CD8-positive, alpha-beta memory T cell (primary cell): ENCODE measurements at regions not wholly inside any gene's neighbourhood (a gene's known extent, or its start where the extent isn't known, plus 50 kb on each side); places are given as distances from the start of the nearest gene placed in this dataset.

Source experiments
- CTCF ChIA-PET: fragments of 350-600 bp; sonication (Branson Sonifier 250); formaldehyde crosslinking; loops from one replicate; lab custom pipeline; 2021; ENCODE audit warnings: antibody characterized with exemption; lab: Charles Lee
- POLR2A ChIA-PET: fragments of 350-600 bp; sonication (Branson Sonifier 250); formaldehyde crosslinking; loops from one replicate; lab custom pipeline; 2021; ENCODE audit warnings: antibody characterized with exemption; lab: Charles Lee
- DNase-seq, 5 donors: peaks; one replicate each; pipeline versions ENCODE4 v3.0.0 to v3.0.0-alpha.2; 2020 to 2022; ENCODE audit warnings: mixed read lengths in 1 of 5
- H3K27ac ChIP-seq: one replicate; pipeline ENCODE4 v1.7.0; 2013; ENCODE audit warnings: low read depth, mild to moderate bottlenecking, low read length, moderate library complexity
- H3K27me3 ChIP-seq: 2 replicates; pipeline ENCODE4 v1.7.0; 2013; ENCODE audit warnings: low read length, mild to moderate bottlenecking; ENCODE audit not compliant: insufficient read depth, poor library complexity, severe bottlenecking
- H3K36me3 ChIP-seq: 2 replicates; pipeline ENCODE4 v1.7.0; 2013; ENCODE audit warnings: mild to moderate bottlenecking, low read length, moderate library complexity; ENCODE audit not compliant: insufficient read depth
- H3K4me1 ChIP-seq: 2 replicates; pipeline ENCODE4 v1.7.0; 2013; ENCODE audit warnings: mild to moderate bottlenecking, low read length, moderate library complexity; ENCODE audit not compliant: insufficient read depth
- H3K4me3 ChIP-seq: 2 replicates; pipeline ENCODE4 v1.7.0; 2013; ENCODE audit warnings: mild to moderate bottlenecking, low read length
- H3K9me3 ChIP-seq: 2 replicates; pipeline ENCODE4 v1.7.0; 2013; ENCODE audit warnings: mild to moderate bottlenecking, low read length
- H3K27ac Mint-ChIP-seq, 8 donors: one replicate each; pipeline ENCODE4 v1.8.0; 2020 to 2021; ENCODE audit warnings: mixed read lengths in 8 of 8, mild to moderate bottlenecking in 6 of 8, inconsistent platforms in 3 of 8, moderate library complexity in 3 of 8
- H3K27me3 Mint-ChIP-seq, 2 donors: one replicate each; pipeline ENCODE4 v1.8.0; 2020 to 2021; ENCODE audit warnings: mixed read lengths in 2 of 2, mild to moderate bottlenecking in 1 of 2, moderate library complexity in 1 of 2
- H3K36me3 Mint-ChIP-seq, 3 donors: one replicate each; pipeline ENCODE4 v1.8.0; 2020 to 2021; ENCODE audit warnings: mixed read lengths in 3 of 3, inconsistent platforms in 1 of 3, mild to moderate bottlenecking in 1 of 3
- H3K4me1 Mint-ChIP-seq, 3 donors: one replicate each; pipeline ENCODE4 v1.8.0; 2020 to 2021; ENCODE audit warnings: mixed read lengths in 3 of 3, inconsistent platforms in 1 of 3, mild to moderate bottlenecking in 1 of 3
- H3K4me3 Mint-ChIP-seq, 7 donors: one replicate each; pipeline ENCODE4 v1.8.0; 2020 to 2021; ENCODE audit warnings: mixed read lengths in 7 of 7, mild to moderate bottlenecking in 6 of 7, moderate library complexity in 4 of 7, inconsistent platforms in 2 of 7
- H3K9me3 Mint-ChIP-seq, 5 donors: one replicate each; pipeline ENCODE4 v1.8.0; 2020 to 2022; ENCODE audit warnings: mixed read lengths in 5 of 5, mild to moderate bottlenecking in 3 of 5, moderate library complexity in 2 of 5, inconsistent platforms in 1 of 5

DNA sequence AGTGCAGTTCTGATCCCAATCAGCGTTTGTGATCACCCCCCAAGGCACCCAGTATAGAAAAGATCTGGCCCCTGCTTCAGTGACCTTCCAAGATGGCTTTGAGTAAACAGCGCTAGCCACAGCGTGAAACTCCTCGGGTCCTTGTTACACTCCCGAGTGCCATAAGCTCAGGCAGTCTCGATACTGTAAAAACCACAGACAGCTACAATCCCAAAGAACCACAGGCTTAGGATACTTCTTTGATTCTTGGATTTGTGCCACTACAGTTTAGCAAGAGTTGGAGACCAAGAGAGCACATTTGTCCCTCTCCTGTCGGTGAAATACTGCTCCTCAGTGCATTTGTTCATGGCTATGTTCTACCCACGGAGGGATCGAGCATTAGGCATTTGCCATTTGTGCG is 352.5 kb upstream of the ZNF521 start:
- Histone ChIP-seq H3K4me3 (no peak overlapping the region), H3K36me3 (no peaks in the 10 kb centered on the region), H3K9me3 (no peaks in the 10 kb centered on the region), H3K4me1 (no peaks in the 10 kb centered on the region), H3K27ac (no peak overlapping the region), H3K27me3 (no peaks in the 10 kb centered on the region)
- DNase-seq, result no peak
- ChIA-PET CTCF (no interaction called here), POLR2A (no interaction called here)
- Mint-ChIP-seq H3K27me3 (peaks cover 0 to 5% of the 10 kb centered on the region in 2 donors), H3K4me3 (no peak overlapping the region), H3K4me1 (no peaks in the 10 kb centered on the region), H3K27ac (no peak overlapping the region), H3K9me3 (no peaks in the 10 kb centered on the region), H3K36me3 (no peaks in the 10 kb centered on the region)

DNA sequence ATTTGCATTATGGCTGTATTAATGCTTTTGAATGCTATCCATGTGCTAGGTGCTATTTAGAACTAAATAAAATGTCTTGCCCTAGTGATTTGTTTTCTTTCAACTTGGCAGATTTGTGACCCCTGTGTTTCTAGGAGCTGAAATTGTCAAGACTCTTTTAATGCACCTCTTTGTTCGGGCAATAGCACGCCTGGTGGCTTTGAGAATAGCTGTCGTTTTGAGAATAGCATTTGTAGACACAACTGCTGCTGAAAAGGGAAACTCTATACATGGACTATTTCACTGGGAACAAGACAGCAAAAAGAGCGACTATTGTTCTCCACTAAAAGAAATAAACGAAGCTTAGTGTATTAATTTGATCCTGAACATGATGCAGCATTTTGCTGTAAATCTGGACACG is 352.1 kb upstream of the ZNF521 start:
- H3K4me3 ChIP-seq, result no peak overlapping the region
- H3K36me3 ChIP-seq, result no peaks in the 10 kb centered on the region
- ChIA-PET CTCF (no interaction called here), POLR2A (no interaction called here)
- no peaks in the 10 kb centered on the region for H3K9me3 ChIP-seq
- no peak overlapping the region for H3K27ac Mint-ChIP-seq
- no peak overlapping the region for H3K27ac ChIP-seq
- no peak for DNase-seq
- H3K4me1 Mint-ChIP-seq, result no peaks in the 10 kb centered on the region
- H3K27me3 Mint-ChIP-seq, result peaks cover 0 to 5% of the 10 kb centered on the region in 2 donors
- no peak overlapping the region for H3K4me3 Mint-ChIP-seq
- no peaks in the 10 kb centered on the region for H3K4me1 ChIP-seq
- no peaks in the 10 kb centered on the region for H3K36me3 Mint-ChIP-seq
- no peaks in the 10 kb centered on the region for H3K9me3 Mint-ChIP-seq
- H3K27me3 ChIP-seq, result no peaks in the 10 kb centered on the region

DNA sequence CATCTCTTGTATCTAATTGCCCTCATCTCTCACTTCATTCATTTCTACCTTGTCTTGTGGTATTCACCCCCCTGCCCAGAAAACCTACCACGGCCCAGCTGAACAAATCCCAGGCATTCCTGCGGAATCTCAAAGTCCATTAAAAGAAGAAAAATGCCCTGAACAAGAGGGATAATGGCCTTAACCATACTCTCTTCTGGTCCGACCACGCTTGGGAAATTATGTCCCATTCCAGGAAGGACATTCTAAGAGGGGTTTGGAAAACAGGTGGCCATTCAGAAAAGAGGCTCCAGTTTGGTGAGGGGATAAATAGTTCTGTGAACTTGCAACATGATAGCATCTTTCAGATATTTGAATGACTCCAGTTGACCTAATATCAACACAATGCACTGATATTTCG is 349.9 kb upstream of the ZNF521 start:
- H3K27me3 Mint-ChIP-seq, result peaks cover 0 to 3% of the 10 kb centered on the region in 2 donors
- H3K36me3 Mint-ChIP-seq, result no peaks in the 10 kb centered on the region
- DNase-seq, result no peak
- Histone ChIP-seq H3K9me3 (no peaks in the 10 kb centered on the region), H3K4me3 (no peak overlapping the region), H3K4me1 (no peaks in the 10 kb centered on the region), H3K27ac (no peak overlapping the region), H3K27me3 (no peaks in the 10 kb centered on the region), H3K36me3 (no peaks in the 10 kb centered on the region)
- no peak overlapping the region for H3K27ac Mint-ChIP-seq
- H3K4me1 Mint-ChIP-seq, result no peaks in the 10 kb centered on the region
- ChIA-PET POLR2A (no interaction called here), CTCF (no interaction called here)
- H3K9me3 Mint-ChIP-seq, result no peaks in the 10 kb centered on the region
- H3K4me3 Mint-ChIP-seq, result no peak overlapping the region

DNA sequence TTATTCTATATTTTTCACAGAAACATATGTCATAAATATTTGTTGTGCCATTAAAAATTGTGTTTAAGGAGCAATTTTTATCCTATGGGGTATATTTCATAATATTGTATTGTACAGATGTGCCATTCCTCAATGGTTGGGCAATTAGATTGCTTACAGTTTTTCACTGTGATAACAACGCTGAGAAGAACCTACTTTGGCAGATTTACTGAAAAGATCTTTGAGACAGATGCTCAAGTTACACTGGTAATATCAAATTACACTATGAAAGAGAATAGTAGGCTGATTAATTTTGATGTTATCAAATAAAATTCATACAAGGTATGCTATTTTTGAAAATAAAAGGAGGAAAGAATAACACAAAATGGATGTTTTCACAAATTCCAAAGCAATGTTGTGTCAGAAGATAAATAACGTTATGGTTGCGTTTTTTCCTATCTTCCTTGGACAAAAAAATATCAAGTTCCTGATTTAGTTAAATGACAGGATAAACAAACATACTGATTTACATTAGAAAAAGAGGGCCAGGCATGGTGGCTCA is 335.1 kb upstream of the ZNF521 start:
- H3K9me3 ChIP-seq, result no peaks in the 10 kb centered on the region
- H3K27ac ChIP-seq, result no peak overlapping the region
- H3K4me1 ChIP-seq, result no peaks in the 10 kb centered on the region
- no peak overlapping the region for H3K27ac Mint-ChIP-seq
- H3K9me3 Mint-ChIP-seq, result peaks cover 0 to 5% (median 0%) of the 10 kb centered on the region in 5 donors
- H3K27me3 ChIP-seq, result no peaks in the 10 kb centered on the region
- no peaks in the 10 kb centered on the region for H3K4me1 Mint-ChIP-seq
- no peaks in the 10 kb centered on the region for H3K27me3 Mint-ChIP-seq
- ChIA-PET CTCF (interaction anchor here (0.6 kb wide), 1 partner anchor 146 kb away, joined by 3 read pairs; no protein-coding TSS in a partner anchor), POLR2A (no interaction called here)
- H3K36me3 ChIP-seq, result no peaks in the 10 kb centered on the region
- no peaks in the 10 kb centered on the region for H3K36me3 Mint-ChIP-seq
- DNase-seq, result no peak
- H3K4me3 Mint-ChIP-seq, result no peak overlapping the region
- H3K4me3 ChIP-seq, result no peak overlapping the region

DNA sequence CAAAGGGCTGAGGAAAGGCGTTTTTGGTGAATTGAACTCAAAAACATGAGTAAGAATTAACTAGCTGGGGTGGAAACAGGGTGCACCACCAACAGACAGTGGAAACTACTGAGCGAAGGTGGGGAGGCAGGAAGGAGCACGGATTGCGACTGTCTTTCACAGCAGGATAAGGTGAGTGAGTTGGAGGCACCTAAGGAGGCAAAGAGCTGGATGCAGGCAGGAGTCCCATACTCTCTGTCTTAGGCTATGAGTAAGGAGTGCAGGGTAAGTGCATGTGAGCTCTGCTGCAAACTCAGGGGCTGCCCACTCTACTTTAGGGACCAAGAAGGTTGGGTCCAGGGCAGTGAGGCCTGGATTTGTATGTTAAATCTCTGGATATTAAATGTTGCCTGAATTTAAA is 333.1 kb upstream of the ZNF521 start:
- Histone ChIP-seq H3K27me3 (no peaks in the 10 kb centered on the region), H3K4me1 (no peaks in the 10 kb centered on the region), H3K9me3 (no peaks in the 10 kb centered on the region), H3K4me3 (no peak overlapping the region), H3K36me3 (no peaks in the 10 kb centered on the region), H3K27ac (no peak overlapping the region)
- Mint-ChIP-seq H3K4me3 (no peak overlapping the region), H3K27ac (no peak overlapping the region), H3K27me3 (no peaks in the 10 kb centered on the region), H3K4me1 (no peaks in the 10 kb centered on the region), H3K36me3 (no peaks in the 10 kb centered on the region), H3K9me3 (peaks cover 0 to 5% (median 0%) of the 10 kb centered on the region in 5 donors)
- DNase-seq, result no peak
- ChIA-PET POLR2A (no interaction called here), CTCF (no interaction called here)

DNA sequence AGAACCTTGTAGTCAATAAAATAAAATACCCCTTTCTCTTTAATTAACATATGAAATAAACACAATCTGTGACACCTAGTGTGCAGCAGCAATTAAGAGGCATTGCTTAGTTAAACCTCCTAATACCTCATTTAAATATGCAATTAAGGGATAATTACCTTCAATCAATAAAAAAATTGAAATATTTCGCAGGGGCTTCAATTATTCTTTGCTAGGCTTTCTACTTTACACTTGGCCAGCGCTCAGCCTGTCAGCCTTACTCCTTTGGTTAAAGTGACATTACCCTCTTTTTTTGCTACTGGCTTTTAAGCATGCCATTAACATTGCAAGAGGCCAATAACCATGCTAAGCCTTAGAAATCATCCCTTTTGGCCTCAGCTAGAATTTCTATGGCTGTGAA is 327.5 kb upstream of the ZNF521 start:
- DNase-seq, result no peak
- H3K36me3 Mint-ChIP-seq, result no peaks in the 10 kb centered on the region
- ChIA-PET POLR2A (no interaction called here), CTCF (no interaction called here)
- no peaks in the 10 kb centered on the region for H3K4me1 ChIP-seq
- no peaks in the 10 kb centered on the region for H3K27me3 Mint-ChIP-seq
- H3K9me3 ChIP-seq, result no peaks in the 10 kb centered on the region
- H3K36me3 ChIP-seq, result no peaks in the 10 kb centered on the region
- H3K9me3 Mint-ChIP-seq, result no peaks in the 10 kb centered on the region
- H3K4me3 Mint-ChIP-seq, result no peak overlapping the region
- no peaks in the 10 kb centered on the region for H3K4me1 Mint-ChIP-seq
- no peak overlapping the region for H3K4me3 ChIP-seq
- H3K27me3 ChIP-seq, result no peaks in the 10 kb centered on the region
- no peak overlapping the region for H3K27ac ChIP-seq
- no peak overlapping the region for H3K27ac Mint-ChIP-seq

DNA sequence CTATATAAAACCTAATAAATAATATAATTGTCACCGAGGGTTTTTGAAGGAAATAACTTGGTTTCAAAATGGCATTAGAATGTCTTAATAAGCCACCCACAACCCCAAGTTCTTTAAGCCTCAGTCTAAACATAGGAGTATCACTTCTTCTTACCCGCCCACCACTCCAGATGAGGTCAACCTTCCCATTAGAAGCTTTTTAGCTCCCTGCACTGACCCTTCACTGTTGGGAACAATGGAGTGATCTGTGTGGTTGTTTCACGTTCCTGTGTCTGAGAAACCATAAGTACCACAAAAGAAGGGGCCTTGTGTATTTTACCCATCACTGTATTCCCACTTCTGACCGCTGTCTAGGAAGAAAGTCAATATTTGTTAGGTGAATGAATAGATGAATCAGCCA is 326.3 kb upstream of the ZNF521 start:
- no peaks in the 10 kb centered on the region for H3K27me3 Mint-ChIP-seq
- POLR2A ChIA-PET, result no interaction called here
- H3K27ac Mint-ChIP-seq, result no peak overlapping the region
- Histone ChIP-seq H3K9me3 (no peaks in the 10 kb centered on the region), H3K36me3 (no peaks in the 10 kb centered on the region), H3K27me3 (no peaks in the 10 kb centered on the region), H3K4me1 (no peaks in the 10 kb centered on the region), H3K4me3 (no peak overlapping the region), H3K27ac (no peak overlapping the region)
- no peak for DNase-seq
- H3K9me3 Mint-ChIP-seq, result no peaks in the 10 kb centered on the region
- H3K36me3 Mint-ChIP-seq, result no peaks in the 10 kb centered on the region
- CTCF ChIA-PET, result no interaction called here
- no peaks in the 10 kb centered on the region for H3K4me1 Mint-ChIP-seq
- H3K4me3 Mint-ChIP-seq, result no peak overlapping the region

DNA sequence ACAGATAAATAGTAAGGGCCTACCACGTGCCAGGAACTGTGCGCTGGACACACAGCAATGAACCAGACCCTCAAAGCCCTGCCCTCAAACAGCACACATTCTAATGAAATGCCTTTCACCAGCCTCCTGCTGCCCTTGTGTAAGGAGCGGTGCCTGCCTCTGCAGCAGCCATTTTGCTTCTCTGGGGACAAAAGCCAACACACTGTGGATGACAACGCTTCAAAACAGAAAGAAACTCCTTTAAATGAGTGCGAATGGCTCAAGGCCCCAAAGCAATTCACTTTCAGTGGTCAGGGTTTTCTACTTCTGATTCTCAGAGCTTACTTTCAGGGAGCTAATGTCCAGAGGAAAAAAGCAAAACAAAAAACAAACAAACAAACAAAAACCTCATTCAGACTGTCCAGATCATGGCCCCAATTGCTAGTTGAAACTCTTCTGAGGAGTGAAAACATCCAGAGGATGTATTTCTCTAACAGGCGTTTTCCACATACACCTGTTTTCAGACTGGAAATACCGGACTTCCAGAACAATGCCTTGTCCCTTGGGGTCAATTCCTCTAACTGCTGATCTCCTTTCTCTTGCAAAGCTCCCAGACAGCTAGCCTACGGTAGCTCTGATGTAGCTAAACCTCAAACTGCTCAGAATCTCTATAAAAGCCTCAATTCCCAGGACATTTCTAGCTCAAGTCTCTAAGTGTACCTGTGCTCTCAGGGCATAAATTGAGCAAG is 323.3 kb upstream of the ZNF521 start:
- Mint-ChIP-seq H3K27ac (no peak overlapping the region), H3K27me3 (no peaks in the 10 kb centered on the region), H3K4me1 (no peaks in the 10 kb centered on the region), H3K9me3 (peaks cover 0 to 3% (median 0%) of the 10 kb centered on the region in 5 donors), H3K36me3 (no peaks in the 10 kb centered on the region), H3K4me3 (no peak overlapping the region)
- DNase-seq, result no peak
- H3K4me1 ChIP-seq, result no peaks in the 10 kb centered on the region
- H3K27me3 ChIP-seq, result no peaks in the 10 kb centered on the region
- H3K9me3 ChIP-seq, result no peaks in the 10 kb centered on the region
- CTCF ChIA-PET, result no interaction called here
- POLR2A ChIA-PET, result no interaction called here
- no peak overlapping the region for H3K4me3 ChIP-seq
- H3K27ac ChIP-seq, result no peak overlapping the region
- H3K36me3 ChIP-seq, result no peaks in the 10 kb centered on the region
